Neural cell (in vitro differentiated cells): ENCODE measurements at regions not wholly inside any gene's neighbourhood (a gene's known extent, or its start where the extent isn't known, plus 50 kb on each side); places are given as distances from the start of the nearest gene placed in this dataset.

Experiments used
- H2AFZ ChIP-seq: fragments of 200-600, 300-800 bp; sonication (generic), shearing (Covaris generic); 2 replicates; pipeline ENCODE4 v1.6.0; 2014; ENCODE audit warnings: low read depth, mild to moderate bottlenecking, antibody characterized with exemption, low read length, moderate library complexity
- H3F3A ChIP-seq: fragments of 200-600 bp; shearing (Covaris generic); 2 replicates; pipeline ENCODE4 v1.6.1; 2016; ENCODE audit warnings: mild to moderate bottlenecking, moderate library complexity, mixed read lengths, antibody characterized with exemption, low read length; ENCODE audit not compliant: insufficient read depth, poor library complexity, severe bottlenecking
- H3K27ac ChIP-seq: fragments of 200-600, 300-800 bp; sonication (generic), shearing (Covaris generic); 2 replicates; pipeline ENCODE4 v1.5.1; 2014; ENCODE audit warnings: mild to moderate bottlenecking, low read length, moderate library complexity
- H3K27me3 ChIP-seq: fragments of 300-800, 200-600 bp; sonication (generic), shearing (Covaris generic); 2 replicates; pipeline ENCODE4 v1.6.0; 2014; ENCODE audit warnings: mild to moderate bottlenecking, low read depth, low read length, moderate library complexity; ENCODE audit not compliant: insufficient read depth
- H3K36me3 ChIP-seq: fragments of 300-800, 200-600 bp; sonication (generic), shearing (Covaris generic); 2 replicates; pipeline ENCODE4 v1.5.1; 2014; ENCODE audit warnings: mild to moderate bottlenecking, antibody characterized with exemption, low read length, moderate library complexity; ENCODE audit not compliant: insufficient read depth
- H3K4me2 ChIP-seq: fragments of 300-800, 200-600 bp; sonication (generic), shearing (Covaris generic); 2 replicates; pipeline ENCODE4 v1.6.0; 2014; ENCODE audit warnings: mild to moderate bottlenecking, low read length
- H3K4me3 ChIP-seq: fragments of 300-800, 200-600 bp; sonication (generic), shearing (Covaris generic); 2 replicates; pipeline ENCODE4 v1.5.1; 2014; ENCODE audit warnings: mild to moderate bottlenecking, low read length, moderate library complexity
- H3K79me2 ChIP-seq: fragments of 200-600 bp; shearing (Covaris generic); replicated peaks from 2 replicates; pipeline ENCODE4 v1.6.0; 2014; ENCODE audit warnings: mild to moderate bottlenecking, low read length, moderate library complexity; ENCODE audit not compliant: insufficient read depth
- H3K9ac ChIP-seq: fragments of 300-800, 200-600 bp; sonication (generic), shearing (Covaris generic); 2 replicates; pipeline ENCODE4 v1.6.1; 2016; ENCODE audit warnings: mild to moderate bottlenecking, low read length, mixed read lengths
- H3K9me2 ChIP-seq: fragments of 200-600 bp; shearing (Covaris generic); 2 replicates; pipeline ENCODE4 v1.6.1; 2016; ENCODE audit warnings: mild to moderate bottlenecking, low read length, mixed read lengths; ENCODE audit not compliant: insufficient read depth
- H3K9me3 ChIP-seq: fragments of 200-600, 300-800 bp; sonication (generic), shearing (Covaris generic); 2 replicates; pipeline ENCODE4 v1.6.1; 2016; ENCODE audit warnings: mild to moderate bottlenecking, mixed run types, low read length, moderate library complexity, mixed read lengths
- H4K20me1 ChIP-seq: fragments of 200-600 bp; shearing (Covaris generic); 2 replicates; pipeline ENCODE4 v1.6.1; 2016; ENCODE audit warnings: mild to moderate bottlenecking, mixed run types; ENCODE audit not compliant: insufficient read depth
- EP300 ChIP-seq: fragments of 450-650 bp; conservative IDR thresholded peaks from 2 replicates; pipeline ENCODE4 v1.6.1; 2014; ENCODE audit warnings: antibody characterized with exemption, mild to moderate bottlenecking, moderate library complexity; ENCODE audit not compliant: poor library complexity, severe bottlenecking
- EZH2 ChIP-seq: fragments of 200-600, 300-800 bp; shearing (Covaris generic), sonication (generic); IDR thresholded peaks from 2 replicates; pipeline ENCODE4 v1.6.1; 2014; ENCODE audit warnings: antibody characterized with exemption, low read length, borderline replicate concordance, mild to moderate bottlenecking; ENCODE audit not compliant: insufficient read depth, poor library complexity, severe bottlenecking
- MXI1 ChIP-seq: fragments of 450-650 bp; conservative IDR thresholded peaks from 2 replicates; pipeline ENCODE4 v1.6.1; 2014; ENCODE audit warnings: antibody characterized with exemption, mild to moderate bottlenecking; ENCODE audit not compliant: poor library complexity, severe bottlenecking
- POLR2AphosphoS5 ChIP-seq: IDR thresholded peaks from 2 replicates; pipeline ENCODE4 v1.6.1; 2012
- RAD21 ChIP-seq: fragments of 450-650 bp; conservative IDR thresholded peaks from 2 replicates; pipeline ENCODE4 v1.6.1; 2014; ENCODE audit warnings: antibody characterized with exemption, mild to moderate bottlenecking, moderate library complexity
- REST ChIP-seq: IDR thresholded peaks from 2 replicates; pipeline ENCODE4 v1.6.1; 2012; ENCODE audit warnings: borderline replicate concordance
- SMC3 ChIP-seq: fragments of 450-650 bp; conservative IDR thresholded peaks from 2 replicates; pipeline ENCODE4 v1.6.1; 2014; ENCODE audit warnings: antibody characterized with exemption, mild to moderate bottlenecking, moderate library complexity; ENCODE audit not compliant: poor library complexity
- TAF1 ChIP-seq: IDR thresholded peaks from 2 replicates; pipeline ENCODE4 v1.6.1; 2012; ENCODE audit warnings: low read depth
- TF ChIP-seq, protein P1 (sequence below): fragments of 450-650 bp; IDR thresholded peaks from 2 replicates; pipeline ENCODE4 v1.5.1; 2014; ENCODE audit warnings: antibody characterized with exemption, mild to moderate bottlenecking, moderate library complexity; ENCODE audit not compliant: poor library complexity, severe bottlenecking

DNA sequence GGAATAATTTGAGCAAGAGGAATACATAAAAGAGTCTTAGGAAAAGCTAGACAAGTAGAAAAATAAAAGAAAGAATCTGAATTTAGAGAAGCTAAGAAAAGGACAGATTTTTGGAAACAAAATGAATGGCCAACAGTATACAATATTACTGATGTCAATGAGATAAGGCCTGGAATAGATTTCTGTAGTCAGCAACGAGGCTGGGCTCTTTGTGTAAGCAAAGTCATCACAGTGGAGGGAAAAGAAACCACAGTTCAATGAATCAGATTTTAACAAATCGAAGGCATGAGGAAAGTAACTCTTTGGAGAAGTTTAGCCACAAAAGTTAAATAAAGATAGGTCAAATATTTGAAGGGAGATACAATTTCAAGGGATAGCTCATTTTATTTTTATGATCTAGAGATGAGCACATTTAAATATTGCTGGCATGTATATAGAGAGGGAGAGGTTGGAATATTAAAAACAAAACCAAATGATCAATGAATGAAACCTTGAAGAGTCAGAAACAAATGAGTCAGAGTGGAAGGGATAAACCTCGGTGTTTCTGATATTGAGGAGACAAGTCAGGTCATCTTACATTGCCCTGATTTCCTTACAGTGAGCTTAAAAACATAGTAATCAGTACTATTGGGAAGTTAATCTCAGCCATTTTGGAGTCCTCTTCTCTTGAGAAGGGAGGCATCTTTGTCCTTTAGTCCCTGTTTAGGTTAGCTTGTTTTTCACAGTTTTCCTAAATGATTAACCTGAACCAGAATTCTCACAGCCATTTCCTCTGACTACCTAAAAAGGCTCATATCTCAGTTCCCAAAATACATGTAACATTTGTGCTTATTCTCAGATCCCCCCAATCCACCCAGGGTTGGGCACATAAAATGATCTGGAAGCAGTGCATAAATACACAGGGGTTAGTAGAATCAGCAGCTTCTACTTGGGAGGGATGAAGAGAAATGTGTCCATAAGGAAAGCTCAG is 620.0 kb upstream of the B3GALT2 start:
- no peak overlapping the region for H3K9ac ChIP-seq
- H4K20me1 ChIP-seq, result no peaks in the 10 kb centered on the region
- H3K79me2 ChIP-seq, result no peaks in the 10 kb centered on the region
- no peak overlapping the region for H3K4me2 ChIP-seq
- no peak overlapping the region for H3K4me3 ChIP-seq
- H3K27me3 ChIP-seq, result no peaks in the 10 kb centered on the region
- TF ChIP-seq EP300, result no peak
- TF ChIP-seq MXI1, result no peak
- no peak for TF ChIP-seq REST
- no peaks in the 10 kb centered on the region for H3K9me2 ChIP-seq
- no peak overlapping the region for H3K27ac ChIP-seq
- no peak overlapping the region for H2AFZ ChIP-seq
- H3K9me3 ChIP-seq, result no peaks in the 10 kb centered on the region
- no peaks in the 10 kb centered on the region for H3F3A ChIP-seq
- no peaks in the 10 kb centered on the region for H3K36me3 ChIP-seq

DNA sequence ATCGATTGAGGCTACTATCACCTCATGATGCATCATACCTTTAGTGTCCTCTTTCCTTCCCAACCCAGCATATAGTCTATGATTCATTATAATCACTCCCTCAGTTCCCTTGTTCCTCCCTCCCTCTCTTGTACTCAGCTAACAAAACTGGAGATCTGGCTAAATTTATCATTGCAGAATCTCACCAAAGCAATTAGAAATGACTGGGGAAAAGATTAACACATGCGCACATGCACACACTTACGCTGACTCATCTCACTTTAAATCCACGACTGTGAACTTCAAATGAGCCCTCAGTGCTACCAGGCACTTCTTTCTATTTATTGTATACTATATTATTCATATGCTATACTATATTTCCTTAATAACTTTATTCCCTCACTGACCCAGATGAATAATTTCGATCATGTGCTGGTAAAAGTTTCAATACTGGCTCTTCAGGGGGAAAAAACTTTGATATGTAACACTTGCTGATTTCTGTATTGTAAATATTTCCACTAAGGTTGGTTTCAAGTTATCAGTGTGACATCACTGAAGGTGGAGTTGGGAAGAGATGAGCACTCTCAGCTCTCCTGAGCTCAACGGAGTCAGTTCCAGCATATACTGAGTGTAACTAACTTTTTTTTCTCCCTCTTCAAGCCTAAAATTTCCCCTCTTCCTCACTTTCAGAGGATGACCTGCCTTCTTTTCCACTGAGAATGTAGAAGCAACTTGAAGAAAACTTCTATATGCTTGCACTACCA is 613.7 kb upstream of the B3GALT2 start:
- Histone ChIP-seq H3K79me2 (no peaks in the 10 kb centered on the region), H3K9ac (no peak overlapping the region), H3F3A (no peaks in the 10 kb centered on the region), H3K4me2 (no peak overlapping the region), H3K4me3 (no peak overlapping the region), H4K20me1 (no peaks in the 10 kb centered on the region), H2AFZ (no peak overlapping the region), H3K9me3 (no peaks in the 10 kb centered on the region), H3K36me3 (no peaks in the 10 kb centered on the region), H3K27ac (no peak overlapping the region), H3K27me3 (no peaks in the 10 kb centered on the region), H3K9me2 (no peaks in the 10 kb centered on the region)
- TF ChIP-seq RAD21 (no peak), SMC3 (no peak), EZH2 (no peak), MXI1 (no peak), REST (no peak), POLR2AphosphoS5 (no peak), TAF1 (no peak), EP300 (no peak)
- TF ChIP-seq, protein P1, sequence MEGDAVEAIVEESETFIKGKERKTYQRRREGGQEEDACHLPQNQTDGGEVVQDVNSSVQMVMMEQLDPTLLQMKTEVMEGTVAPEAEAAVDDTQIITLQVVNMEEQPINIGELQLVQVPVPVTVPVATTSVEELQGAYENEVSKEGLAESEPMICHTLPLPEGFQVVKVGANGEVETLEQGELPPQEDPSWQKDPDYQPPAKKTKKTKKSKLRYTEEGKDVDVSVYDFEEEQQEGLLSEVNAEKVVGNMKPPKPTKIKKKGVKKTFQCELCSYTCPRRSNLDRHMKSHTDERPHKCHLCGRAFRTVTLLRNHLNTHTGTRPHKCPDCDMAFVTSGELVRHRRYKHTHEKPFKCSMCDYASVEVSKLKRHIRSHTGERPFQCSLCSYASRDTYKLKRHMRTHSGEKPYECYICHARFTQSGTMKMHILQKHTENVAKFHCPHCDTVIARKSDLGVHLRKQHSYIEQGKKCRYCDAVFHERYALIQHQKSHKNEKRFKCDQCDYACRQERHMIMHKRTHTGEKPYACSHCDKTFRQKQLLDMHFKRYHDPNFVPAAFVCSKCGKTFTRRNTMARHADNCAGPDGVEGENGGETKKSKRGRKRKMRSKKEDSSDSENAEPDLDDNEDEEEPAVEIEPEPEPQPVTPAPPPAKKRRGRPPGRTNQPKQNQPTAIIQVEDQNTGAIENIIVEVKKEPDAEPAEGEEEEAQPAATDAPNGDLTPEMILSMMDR, result no peak
